KMS-11 (cell line): ENCODE measurements at regions not wholly inside any gene's neighbourhood (a gene's known extent, or its start where the extent isn't known, plus 50 kb on each side); places are given as distances from the start of the nearest gene placed in this dataset.

ENCODE experiments used
- H2AFZ ChIP-seq: fragments of 200-600 bp; sonication (generic); 2 replicates; pipeline ENCODE4 v1.6.1; 2016; ENCODE audit warnings: antibody characterized with exemption, mixed run types, low read depth
- H3K27ac ChIP-seq: fragments of 200-600 bp; sonication (generic); 2 replicates; pipeline ENCODE4 v1.6.1; 2016; ENCODE audit warnings: mild to moderate bottlenecking, mixed run types
- H3K27me3 ChIP-seq: fragments of 200-600 bp; sonication (generic); 2 replicates; pipeline ENCODE4 v1.6.1; 2017; ENCODE audit warnings: mild to moderate bottlenecking, low read depth, mixed run types, moderate library complexity; ENCODE audit not compliant: insufficient read depth
- H3K36me3 ChIP-seq: fragments of 200-600 bp; sonication (generic); 2 replicates; pipeline ENCODE4 v1.6.1; 2017; ENCODE audit warnings: mild to moderate bottlenecking, mixed run types; ENCODE audit not compliant: insufficient read depth
- H3K4me1 ChIP-seq: fragments of 200-600 bp; sonication (generic); 2 replicates; pipeline ENCODE4 v1.6.1; 2016; ENCODE audit warnings: mild to moderate bottlenecking, low read depth, mixed run types; ENCODE audit not compliant: poor library complexity, severe bottlenecking
- H3K4me2 ChIP-seq: fragments of 200-600 bp; sonication (generic); 2 replicates; pipeline ENCODE4 v1.7.0; 2016; ENCODE audit warnings: mild to moderate bottlenecking, mixed run types
- H3K4me3 ChIP-seq: fragments of 200-600 bp; sonication (generic); IDR thresholded peaks from 2 replicates; pipeline ENCODE4 v1.6.1; 2017; ENCODE audit warnings: low read depth, low read length, mixed read lengths; ENCODE audit not compliant: insufficient read depth
- H3K79me2 ChIP-seq: fragments of 200-600 bp; sonication (generic); 2 replicates; pipeline ENCODE4 v1.6.1; 2016; ENCODE audit warnings: low read depth, mixed run types; ENCODE audit not compliant: insufficient read depth
- H3K9ac ChIP-seq: fragments of 200-600 bp; sonication (generic); 2 replicates; pipeline ENCODE4 v1.6.1; 2016; ENCODE audit warnings: mild to moderate bottlenecking, mixed run types
- H4K20me1 ChIP-seq: fragments of 200-600 bp; sonication (generic); 2 replicates; pipeline ENCODE4 v1.6.1; 2016; ENCODE audit warnings: mild to moderate bottlenecking, mixed run types; ENCODE audit not compliant: insufficient read depth
- TF ChIP-seq, protein P1 (sequence below): fragments of 200-600 bp; sonication (generic); conservative IDR thresholded peaks from 2 replicates; pipeline ENCODE4 v1.6.1; 2017; ENCODE audit warnings: low read depth, mild to moderate bottlenecking, antibody characterized with exemption, low read length, moderate library complexity, mixed read lengths

DNA sequence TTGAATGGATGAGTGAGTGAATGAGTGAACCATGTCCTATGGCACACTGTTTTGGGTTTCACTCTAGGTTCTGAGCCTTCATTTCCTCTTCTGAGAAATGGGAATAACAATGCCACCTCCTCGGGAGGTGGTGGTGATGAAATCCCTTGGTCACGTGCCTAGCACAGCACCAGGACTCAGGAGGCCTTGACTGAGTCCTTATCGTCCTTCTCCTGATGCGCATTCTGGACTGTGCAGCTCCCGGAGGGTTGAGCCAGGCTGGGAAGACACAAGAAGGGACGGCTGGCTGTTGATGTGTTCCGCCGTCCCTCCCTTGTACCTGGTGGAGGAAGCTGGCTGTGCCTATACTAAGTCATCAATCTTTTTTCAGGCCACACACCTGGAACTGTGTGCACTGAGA, 437.3 kb downstream of the ZNF521 start:
- Histone ChIP-seq H4K20me1 (no peaks in the 10 kb centered on the region), H3K4me3 (no peak overlapping the region), H3K27me3 (no peaks in the 10 kb centered on the region), H3K79me2 (no peaks in the 10 kb centered on the region), H2AFZ (no peak overlapping the region), H3K27ac (no peak overlapping the region), H3K4me2 (no peak overlapping the region), H3K36me3 (no peaks in the 10 kb centered on the region), H3K4me1 (no peaks in the 10 kb centered on the region), H3K9ac (no peak overlapping the region)
- TF ChIP-seq, protein P1, sequence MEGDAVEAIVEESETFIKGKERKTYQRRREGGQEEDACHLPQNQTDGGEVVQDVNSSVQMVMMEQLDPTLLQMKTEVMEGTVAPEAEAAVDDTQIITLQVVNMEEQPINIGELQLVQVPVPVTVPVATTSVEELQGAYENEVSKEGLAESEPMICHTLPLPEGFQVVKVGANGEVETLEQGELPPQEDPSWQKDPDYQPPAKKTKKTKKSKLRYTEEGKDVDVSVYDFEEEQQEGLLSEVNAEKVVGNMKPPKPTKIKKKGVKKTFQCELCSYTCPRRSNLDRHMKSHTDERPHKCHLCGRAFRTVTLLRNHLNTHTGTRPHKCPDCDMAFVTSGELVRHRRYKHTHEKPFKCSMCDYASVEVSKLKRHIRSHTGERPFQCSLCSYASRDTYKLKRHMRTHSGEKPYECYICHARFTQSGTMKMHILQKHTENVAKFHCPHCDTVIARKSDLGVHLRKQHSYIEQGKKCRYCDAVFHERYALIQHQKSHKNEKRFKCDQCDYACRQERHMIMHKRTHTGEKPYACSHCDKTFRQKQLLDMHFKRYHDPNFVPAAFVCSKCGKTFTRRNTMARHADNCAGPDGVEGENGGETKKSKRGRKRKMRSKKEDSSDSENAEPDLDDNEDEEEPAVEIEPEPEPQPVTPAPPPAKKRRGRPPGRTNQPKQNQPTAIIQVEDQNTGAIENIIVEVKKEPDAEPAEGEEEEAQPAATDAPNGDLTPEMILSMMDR, result no peak

DNA sequence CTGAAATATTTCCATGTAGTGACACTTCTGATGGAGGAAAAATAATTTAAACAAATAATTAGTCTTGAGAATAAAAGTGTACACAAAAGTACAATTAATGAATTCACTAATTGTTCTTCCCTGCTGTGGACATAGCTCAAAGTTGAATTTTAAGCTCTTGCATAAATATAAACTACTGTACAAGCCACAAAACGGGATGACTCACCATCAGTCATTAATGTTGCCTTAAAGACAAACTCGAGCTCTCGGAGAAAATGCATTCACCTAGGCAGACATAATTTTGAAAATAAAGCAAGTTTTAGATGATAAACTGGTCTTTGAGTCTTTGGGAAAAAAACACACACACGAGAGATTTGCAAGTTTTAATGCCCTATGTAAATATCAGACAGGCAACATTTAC, 436.4 kb downstream of the ZNF521 start:
- H3K4me1 ChIP-seq, result no peaks in the 10 kb centered on the region
- H3K9ac ChIP-seq, result no peak overlapping the region
- no peaks in the 10 kb centered on the region for H3K79me2 ChIP-seq
- no peaks in the 10 kb centered on the region for H4K20me1 ChIP-seq
- no peak overlapping the region for H3K4me3 ChIP-seq
- no peak overlapping the region for H3K27ac ChIP-seq
- no peaks in the 10 kb centered on the region for H3K27me3 ChIP-seq
- H2AFZ ChIP-seq, result no peak overlapping the region
- no peak overlapping the region for H3K4me2 ChIP-seq
- TF ChIP-seq, protein P1, result no peak
- no peaks in the 10 kb centered on the region for H3K36me3 ChIP-seq

DNA sequence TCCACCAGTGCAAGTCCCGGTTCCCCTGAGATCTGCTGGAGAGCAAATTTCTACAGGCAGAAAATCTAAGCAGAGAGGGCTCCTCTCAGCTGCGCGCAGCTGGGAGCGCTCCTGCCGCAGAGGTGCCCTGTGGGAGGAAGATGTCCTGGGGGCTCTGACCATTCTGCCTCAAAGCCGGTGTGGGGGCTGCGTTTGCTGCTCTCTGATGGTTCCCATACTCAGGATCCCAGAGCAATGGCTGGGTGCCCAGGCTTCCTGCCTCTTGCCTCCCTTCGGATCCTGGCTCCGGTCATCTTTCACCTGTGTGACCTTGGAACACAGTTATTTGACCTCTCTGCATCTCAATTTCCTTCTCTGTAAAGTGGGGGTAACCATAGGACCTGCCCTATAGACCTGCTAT, 434.2 kb downstream of the ZNF521 start:
- H2AFZ ChIP-seq, result no peak overlapping the region
- no peaks in the 10 kb centered on the region for H3K27me3 ChIP-seq
- no peak overlapping the region for H3K4me2 ChIP-seq

DNA sequence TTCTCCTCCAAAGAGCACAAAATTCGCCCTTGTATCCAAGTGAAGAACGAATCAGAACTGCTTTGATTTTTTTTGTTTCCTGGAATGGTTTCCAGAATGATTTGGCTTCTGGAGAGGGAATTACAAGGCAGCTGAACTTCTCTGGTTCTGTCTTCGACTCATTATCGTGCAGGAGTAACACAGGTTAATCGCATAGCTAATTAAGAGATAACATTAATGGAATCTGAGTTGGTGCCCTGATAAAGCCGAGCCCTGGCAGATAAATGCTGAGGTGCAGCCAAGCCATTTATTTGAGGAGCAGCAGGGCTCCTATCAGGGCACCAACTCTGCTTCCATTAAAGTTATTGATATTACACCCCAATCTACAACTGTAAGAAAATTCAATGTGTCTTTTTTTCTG, 433.7 kb downstream of the ZNF521 start:
- H3K4me3 ChIP-seq, result no peak overlapping the region
- H3K36me3 ChIP-seq, result no peaks in the 10 kb centered on the region
- no peaks in the 10 kb centered on the region for H3K4me1 ChIP-seq
- no peaks in the 10 kb centered on the region for H4K20me1 ChIP-seq
- TF ChIP-seq, protein P1, result no peak
- no peaks in the 10 kb centered on the region for H3K79me2 ChIP-seq
- H3K27me3 ChIP-seq, result no peaks in the 10 kb centered on the region
- no peak overlapping the region for H2AFZ ChIP-seq
- H3K9ac ChIP-seq, result no peak overlapping the region
- no peak overlapping the region for H3K27ac ChIP-seq
- no peak overlapping the region for H3K4me2 ChIP-seq

More for the DNA sequence above, 434.2 kb downstream of the ZNF521 start:
- no peaks in the 10 kb centered on the region for H3K36me3 ChIP-seq
- no peaks in the 10 kb centered on the region for H3K79me2 ChIP-seq
- H3K9ac ChIP-seq, result no peak overlapping the region
- H3K4me1 ChIP-seq, result no peaks in the 10 kb centered on the region
- no peak overlapping the region for H3K27ac ChIP-seq
- H4K20me1 ChIP-seq, result no peaks in the 10 kb centered on the region
- TF ChIP-seq, protein P1, result no peak
- no peak overlapping the region for H3K4me3 ChIP-seq
